Neural progenitor cell (in vitro differentiated cells): ENCODE measurements at regions not wholly inside any gene's neighbourhood (a gene's known extent, or its start where the extent isn't known, plus 50 kb on each side); places are given as distances from the start of the nearest gene placed in this dataset.

ENCODE experiments used
- CTCF ChIP-seq: fragments of 200-600 bp; sonication (generic); IDR thresholded peaks from 2 replicates; pipeline ENCODE4 v1.5.1; 2017; ENCODE audit warnings: antibody characterized with exemption, mild to moderate bottlenecking
- EZH2 ChIP-seq: fragments of 200-600 bp; sonication (generic); IDR thresholded peaks from 2 replicates; pipeline ENCODE4 v1.6.1; 2017; ENCODE audit warnings: antibody characterized with exemption, mild to moderate bottlenecking, moderate library complexity
- EZH2phosphoT487 ChIP-seq: fragments of 200-600 bp; sonication (generic); IDR thresholded peaks from 2 replicates; pipeline ENCODE4 v1.6.1; 2017; ENCODE audit warnings: antibody characterized with exemption

- TF ChIP-seq CTCF = no peak
- TF ChIP-seq EZH2 = no peak
- no peak for TF ChIP-seq EZH2phosphoT487
These were observed 151.3 kb downstream of the USP46 start for GRCh38 chr4:52507774-52508173.
